SU-DHL-6 (cell line): ENCODE measurements at regions not wholly inside any gene's neighbourhood (a gene's known extent, or its start where the extent isn't known, plus 50 kb on each side); places are given as distances from the start of the nearest gene placed in this dataset.

Source experiments
- CTCF ChIP-seq: fragments of 200-600 bp; sonication (generic); IDR thresholded peaks from one replicate; pipeline ENCODE4 v1.5.1; 2017; ENCODE audit warnings: antibody characterized with exemption, mild to moderate bottlenecking, low read length, moderate library complexity; ENCODE audit not compliant: insufficient read depth, poor library complexity, severe bottlenecking
- EZH2phosphoT487 ChIP-seq: fragments of 200-600 bp; sonication (generic), shearing (Covaris generic); conservative IDR thresholded peaks from 2 replicates; pipeline ENCODE4 v1.6.1; 2018; ENCODE audit warnings: mild to moderate bottlenecking, antibody characterized with exemption, low read length, moderate library complexity, mixed read lengths

DNA sequence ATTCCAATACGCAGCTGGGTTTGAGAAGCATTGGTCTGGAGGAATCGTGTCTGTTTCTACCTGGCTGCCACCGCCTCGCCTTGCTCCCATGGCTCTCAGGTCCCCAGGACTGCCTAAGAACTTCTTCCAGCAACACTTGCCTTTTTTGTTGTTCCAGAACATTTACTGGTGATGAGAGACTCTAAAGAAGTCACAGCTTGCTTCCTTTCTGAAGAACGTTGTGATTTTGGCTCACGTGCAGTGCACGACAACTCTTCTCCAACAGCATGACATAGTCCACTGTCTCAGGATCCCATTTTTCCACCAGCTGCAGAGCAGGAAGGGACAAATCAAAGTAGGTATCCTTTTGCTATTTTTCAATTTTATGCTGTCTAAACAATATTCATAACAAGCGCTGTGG, 940.9 kb downstream of the SLC4A3 start:
- no peak for TF ChIP-seq CTCF
- no peak for TF ChIP-seq EZH2phosphoT487
